NT2/D1 (cell line): ENCODE measurements at regions not wholly inside any gene's neighbourhood (a gene's known extent, or its start where the extent isn't known, plus 50 kb on each side); places are given as distances from the start of the nearest gene placed in this dataset.

Experiments used
- SUZ12 ChIP-seq: IDR thresholded peaks from 2 replicates; pipeline ENCODE4 v1.6.1; 2011; ENCODE audit not compliant: insufficient read length, insufficient read depth; ENCODE audit errors: extremely low read depth
- YY1 ChIP-seq: IDR thresholded peaks from 2 replicates; pipeline ENCODE4 v1.6.1; 2011; ENCODE audit not compliant: insufficient read length, insufficient read depth

GRCh38 chr6:22082218-22082617, 214.6 kb downstream of the PRL start:
- TF ChIP-seq SUZ12 (no peak), YY1 (no peak)
